NCI-H2196 (cell line): ENCODE measurements at regions not wholly inside any gene's neighbourhood (a gene's known extent, or its start where the extent isn't known, plus 50 kb on each side); places are given as distances from the start of the nearest gene placed in this dataset.

Experiments
- DNase-seq: peaks from one replicate; lab custom pipeline; 2025; ENCODE audit not compliant: unreplicated experiment; lab: John Stamatoyannopoulos, UW

DNA sequence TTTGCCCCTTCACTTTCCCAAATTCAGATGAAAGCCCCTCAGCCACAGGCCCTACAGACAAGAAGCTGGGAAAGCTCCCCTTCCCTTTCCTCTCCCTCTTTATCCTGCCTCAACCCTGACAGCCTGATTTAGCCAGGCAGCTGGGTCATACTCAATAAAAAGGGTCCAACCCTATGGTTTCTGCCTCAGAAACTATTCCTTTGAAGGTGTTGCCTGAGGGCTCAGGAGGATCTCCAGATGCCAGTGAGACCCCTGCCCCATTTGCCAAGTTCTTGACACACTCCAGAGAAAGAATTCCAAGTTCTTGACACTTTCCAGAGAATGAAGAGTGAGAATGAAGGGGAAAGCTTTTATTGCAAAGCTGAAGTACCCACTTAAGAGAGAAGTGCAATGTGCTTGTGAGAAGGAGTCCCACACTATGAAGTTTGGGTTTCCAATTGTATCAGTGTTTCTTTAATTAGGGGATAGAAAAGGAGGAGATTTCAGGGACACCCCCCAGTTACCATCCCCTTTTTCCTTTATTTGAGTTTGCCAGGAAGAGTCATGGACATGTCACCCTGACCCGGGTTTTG, 576.2 kb downstream of the METTL4 start:
- DNase-seq, result no peak

DNA sequence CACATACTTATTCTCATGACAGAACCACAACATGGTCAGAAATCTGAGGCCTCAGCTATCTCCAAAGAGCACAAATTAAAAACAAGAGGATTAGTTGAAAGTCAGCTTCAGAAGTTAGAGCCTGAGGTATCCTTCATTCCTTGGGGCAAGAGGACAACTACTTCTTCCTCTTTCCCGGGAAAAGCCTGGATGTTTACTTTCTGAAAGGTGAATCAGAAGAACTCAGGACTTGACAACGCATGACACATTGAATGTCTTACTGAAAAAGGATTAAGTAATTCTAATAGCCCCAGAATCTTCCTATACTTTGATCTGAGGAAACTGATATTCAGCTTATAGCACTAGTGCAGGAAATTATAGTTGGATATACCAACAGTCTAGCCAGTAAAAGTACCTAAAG, 573.2 kb downstream of the METTL4 start:
- no peak for DNase-seq

DNA sequence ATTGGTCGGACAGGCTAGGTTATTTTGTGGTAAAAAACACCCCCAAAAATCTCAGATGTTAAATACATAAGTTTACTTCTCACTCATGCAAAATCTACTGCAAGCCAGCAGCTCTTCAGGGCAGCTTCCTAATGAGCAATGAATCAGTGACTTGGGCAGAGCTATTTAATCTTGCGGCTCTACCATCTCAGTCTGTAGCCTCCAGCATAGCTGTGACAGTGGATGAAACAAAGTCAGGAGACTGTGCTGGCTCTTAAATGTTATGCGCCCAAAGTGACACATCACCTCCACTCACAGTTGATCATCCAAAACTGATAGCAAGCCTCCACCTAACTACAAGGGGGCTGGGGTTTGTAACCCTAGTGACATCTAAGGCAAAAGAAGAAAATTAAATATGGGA, 571.9 kb downstream of the METTL4 start:
- no peak for DNase-seq

DNA sequence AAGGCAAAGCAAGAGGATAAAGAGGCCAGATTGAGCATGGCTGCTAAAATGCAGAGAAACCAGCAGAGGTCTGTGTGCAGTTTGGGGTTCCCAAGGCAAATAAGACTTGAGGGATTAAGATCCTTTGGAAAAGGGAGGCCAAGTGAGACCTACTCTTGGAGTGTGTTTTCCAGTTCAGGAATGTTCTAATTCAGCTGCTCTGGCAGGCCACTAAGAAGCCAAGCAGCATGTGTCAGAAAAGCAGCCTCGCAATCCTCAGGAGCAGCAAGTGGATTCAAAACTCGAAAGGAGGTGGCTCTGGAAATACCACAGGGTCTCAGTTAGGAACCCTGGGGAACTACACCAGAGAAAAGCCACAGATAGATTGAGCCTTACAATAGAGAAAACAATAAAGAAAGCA, 569.2 kb downstream of the METTL4 start:
- DNase-seq, result no peak

DNA sequence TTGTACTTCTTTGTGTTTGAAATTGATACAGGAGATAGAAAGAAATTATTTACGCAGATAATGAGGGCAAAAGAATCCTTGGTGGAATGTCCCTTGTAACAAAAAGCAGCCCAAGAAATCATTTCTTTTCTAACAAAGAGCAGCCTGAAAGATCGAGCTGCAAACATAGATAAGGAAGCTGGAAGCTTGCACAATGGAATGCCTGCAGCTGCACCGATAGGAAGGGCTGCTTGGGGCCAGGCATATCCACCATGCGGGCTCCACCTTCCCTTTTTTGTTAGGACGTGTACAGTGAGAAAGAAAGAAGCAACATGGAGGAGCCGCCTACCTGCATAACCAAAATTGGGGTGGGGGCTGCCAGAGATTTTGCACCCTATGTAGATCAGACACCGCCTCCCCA, 568.7 kb downstream of the METTL4 start:
- no peak for DNase-seq

DNA sequence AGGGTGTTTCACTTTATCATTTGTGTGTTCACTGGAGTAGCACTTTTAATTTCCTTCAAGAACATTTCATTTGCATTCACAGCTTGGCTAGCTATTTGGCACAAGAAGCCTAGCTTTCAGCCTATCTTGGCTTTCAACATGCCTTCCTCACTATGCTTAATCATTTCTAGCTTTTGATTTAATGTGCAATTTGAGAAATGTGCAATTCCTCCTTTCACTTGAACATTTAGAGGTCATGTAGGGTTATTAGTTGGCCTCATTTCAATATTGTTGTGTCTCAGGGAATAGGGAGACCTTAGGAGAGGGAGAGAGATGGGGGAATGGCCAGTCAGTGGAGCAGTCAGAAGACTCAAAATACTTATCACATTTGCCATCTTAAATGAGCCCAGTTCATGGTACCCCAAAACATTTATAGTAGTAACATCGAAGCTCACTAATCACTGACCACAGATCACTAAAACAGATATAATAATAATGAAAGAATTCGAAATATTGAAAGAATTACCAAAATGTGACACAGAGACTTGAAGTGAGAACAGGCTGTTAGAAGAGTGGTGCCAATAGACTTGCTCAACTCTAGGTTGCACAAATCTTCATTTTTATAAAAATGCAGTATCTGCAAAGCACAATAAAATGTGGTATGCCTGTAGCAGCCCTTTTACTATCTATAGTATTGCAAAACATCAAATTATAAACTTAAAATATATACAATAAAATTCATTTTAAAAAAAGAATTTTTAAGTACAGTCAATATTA, 561.2 kb downstream of the METTL4 start:
- no peak for DNase-seq

DNA sequence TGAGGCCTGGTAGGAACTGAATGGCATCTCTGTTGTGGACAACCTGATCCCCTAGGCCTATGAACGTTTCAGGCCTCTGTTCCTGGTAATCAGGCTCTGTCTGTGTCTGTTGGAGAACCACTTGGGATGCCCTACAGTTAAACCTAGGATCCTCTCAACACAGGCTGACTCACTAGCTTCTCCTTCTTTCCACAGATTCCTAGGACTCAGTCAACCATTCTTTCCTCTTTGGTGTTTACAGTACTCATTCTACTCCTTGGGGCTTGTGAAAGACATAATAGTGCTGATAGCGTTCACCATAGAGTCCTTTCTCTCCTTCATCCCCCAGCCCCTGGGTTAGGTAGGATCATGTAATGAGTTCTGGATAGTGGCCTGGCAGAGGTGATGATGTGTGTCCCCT, 544.3 kb downstream of the METTL4 start:
- DNase-seq, result no peak

DNA sequence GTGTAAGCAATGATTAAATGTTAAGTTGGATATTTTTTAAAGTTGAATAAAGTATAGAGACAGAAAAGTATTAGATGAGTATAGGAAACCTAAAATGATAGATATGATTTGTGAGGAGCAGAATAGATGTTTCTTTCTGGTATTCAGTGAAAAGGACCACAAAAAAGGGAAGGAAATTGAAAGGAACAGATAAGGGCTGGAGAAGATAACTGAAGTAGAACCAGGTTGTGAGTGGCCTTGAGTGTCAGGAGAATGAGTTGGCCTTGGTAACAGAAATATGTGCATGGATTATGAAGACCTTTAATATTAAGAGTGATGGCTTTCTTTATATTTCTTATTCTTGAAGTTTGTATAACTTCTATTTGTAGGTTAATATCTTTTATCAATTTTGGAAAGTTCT, 543.5 kb downstream of the METTL4 start:
- DNase-seq, result no peak

DNA sequence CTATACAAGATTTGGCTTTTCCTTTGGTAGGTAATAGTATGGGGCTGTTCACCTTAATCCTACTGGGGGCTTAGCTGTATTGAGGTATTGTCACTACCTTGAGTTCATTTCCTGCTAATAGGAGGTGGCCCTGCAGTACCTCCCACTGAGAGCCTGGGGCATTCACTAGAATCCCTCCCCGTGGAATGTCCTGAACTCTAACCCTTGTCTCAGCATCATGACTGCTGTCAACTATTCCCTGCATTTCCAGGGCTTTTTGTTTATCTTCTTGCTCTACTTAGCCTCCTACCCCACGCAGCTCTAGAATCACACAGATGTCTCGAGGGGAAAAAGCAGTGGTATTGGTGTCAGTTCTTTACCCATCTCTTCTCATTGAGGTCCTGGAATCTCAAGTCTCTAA, 542.3 kb downstream of the METTL4 start:
- no peak for DNase-seq

DNA sequence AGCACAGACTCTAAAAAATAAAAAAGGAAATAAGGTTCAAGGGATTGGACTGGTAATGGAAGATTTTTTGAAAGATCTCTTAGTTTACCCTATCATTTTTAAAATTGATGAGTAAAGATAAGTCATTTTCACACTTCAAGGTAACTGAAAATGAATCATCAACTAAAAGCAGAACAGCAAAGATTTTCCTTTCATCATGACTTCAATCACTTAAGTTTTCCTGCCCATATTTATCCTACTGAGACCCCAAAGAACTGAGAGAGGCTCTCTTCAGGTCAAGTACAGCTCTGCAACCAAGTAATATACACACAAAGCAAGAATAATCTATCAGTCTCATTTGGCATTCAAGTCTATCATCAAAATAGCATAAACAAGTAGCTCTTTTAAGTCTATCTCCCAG, 540.7 kb downstream of the METTL4 start:
- DNase-seq, result no peak

DNA sequence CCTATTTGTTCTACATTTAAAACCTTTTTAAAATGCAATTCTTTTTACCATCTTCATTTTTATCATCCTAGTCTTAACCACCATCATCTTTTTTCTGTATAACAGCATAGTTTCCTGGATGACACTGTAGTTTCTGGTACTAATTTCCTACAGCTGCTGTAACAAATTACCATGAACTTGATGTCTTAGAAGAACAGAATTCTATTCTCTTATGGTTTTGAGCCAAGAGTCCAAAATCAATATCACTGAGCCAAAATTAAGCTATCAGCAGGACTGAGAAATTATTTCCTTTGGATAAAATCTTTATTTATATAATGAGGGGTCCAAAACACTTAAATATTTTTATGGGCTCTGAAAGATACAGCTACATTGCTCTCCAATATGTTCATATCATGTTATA, 539.3 kb downstream of the METTL4 start:
- DNase-seq, result no peak

DNA sequence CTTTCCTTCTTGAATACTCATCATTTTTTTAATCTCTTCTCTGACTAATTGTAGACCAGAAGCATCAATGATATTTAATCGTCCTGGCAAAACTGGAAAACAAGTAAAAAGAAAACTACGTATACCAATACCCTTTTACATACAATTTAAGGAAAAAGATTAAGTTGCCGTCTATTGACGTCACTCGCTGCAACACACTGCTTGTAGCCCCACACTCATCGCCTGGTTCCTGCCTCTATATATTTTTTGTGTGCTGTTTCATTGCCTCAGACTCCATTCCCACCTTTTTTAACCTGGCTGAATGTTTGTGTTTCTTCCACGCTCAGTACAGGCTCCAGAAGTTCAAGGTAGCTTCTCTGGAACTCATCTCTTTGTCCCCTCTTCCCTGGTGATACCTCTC, 536.2 kb downstream of the METTL4 start:
- no peak for DNase-seq

DNA sequence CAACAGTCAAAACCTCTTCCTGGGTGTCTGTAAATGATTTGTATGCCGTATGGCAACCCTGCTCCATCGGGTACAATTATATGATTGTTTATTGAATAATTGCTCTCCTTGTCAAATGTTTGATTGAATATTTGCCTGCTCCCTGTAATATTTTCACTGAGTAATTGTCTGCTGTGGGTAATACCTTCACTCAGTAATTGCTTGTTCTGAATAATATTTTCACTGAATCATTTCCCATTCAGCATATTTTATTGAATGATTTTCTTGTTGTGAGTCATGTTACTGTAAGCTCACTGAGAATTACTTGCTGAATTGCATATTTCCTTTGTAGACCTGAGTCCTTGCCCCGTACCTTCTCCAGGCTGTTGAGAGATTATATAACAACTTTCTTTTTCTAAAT, 535.2 kb downstream of the METTL4 start:
- DNase-seq, result no peak

DNA sequence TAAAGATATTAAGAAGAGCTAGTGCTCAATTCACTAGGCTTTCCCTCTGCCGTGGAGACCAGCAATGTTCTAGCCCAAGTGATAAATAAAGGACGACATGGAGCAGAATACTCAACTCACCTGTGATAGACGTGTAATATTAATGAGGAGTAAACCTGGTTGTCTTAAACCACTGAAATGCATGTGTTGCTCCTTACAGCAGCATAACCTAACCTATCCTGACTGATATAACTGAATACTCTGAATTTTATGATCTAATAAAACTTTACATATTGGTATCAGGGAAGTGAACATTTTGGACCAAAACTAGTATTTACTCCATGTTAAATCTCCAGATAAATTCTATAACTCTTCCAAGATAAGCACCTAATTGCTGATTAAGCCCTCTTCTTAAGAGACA, 531.0 kb downstream of the METTL4 start:
- DNase-seq, result no peak

DNA sequence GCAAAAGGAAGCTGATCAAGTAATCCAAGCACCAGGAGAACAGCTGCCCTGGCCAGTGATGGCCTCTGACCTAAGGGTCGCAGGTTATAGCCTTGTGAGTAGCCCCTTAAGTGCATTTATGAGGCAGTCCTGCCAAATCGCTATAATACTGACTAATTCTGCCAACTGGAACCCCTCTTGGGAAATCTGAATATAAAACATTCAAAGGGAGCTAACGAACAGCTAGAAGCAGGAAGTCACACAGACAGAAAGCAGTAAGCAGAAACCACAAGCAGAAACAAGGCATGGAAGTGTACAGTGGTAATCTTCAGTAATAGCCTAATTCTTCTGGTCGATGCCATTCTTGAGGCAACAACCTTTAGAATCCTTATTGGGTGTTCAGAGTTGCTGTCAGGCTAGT, 521.3 kb downstream of the METTL4 start:
- no peak for DNase-seq

DNA sequence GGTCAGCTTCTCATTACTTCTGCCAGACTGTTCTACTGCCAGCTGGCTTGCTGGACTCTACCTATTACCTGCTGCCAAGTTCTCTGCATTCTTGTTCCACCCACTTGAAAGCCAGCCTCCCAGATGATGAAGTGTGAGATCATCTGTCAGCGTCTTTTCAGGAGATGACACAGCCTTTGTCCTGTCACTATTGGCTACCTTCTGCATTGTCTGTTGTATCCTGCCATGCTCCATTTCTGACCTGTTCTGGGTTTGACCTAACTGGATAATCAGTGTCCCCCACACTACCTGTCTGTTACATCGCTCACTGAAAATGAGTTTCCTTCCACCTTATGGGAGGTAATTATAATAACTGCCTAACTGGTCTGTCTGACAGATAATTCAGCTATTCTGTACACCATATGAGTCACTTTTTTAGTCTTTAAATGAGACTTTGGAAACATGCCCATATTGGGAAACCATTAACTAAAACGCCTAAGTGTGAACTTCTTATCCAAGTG, 520.6 kb downstream of the METTL4 start:
- DNase-seq, result peak; percentile 67

DNA sequence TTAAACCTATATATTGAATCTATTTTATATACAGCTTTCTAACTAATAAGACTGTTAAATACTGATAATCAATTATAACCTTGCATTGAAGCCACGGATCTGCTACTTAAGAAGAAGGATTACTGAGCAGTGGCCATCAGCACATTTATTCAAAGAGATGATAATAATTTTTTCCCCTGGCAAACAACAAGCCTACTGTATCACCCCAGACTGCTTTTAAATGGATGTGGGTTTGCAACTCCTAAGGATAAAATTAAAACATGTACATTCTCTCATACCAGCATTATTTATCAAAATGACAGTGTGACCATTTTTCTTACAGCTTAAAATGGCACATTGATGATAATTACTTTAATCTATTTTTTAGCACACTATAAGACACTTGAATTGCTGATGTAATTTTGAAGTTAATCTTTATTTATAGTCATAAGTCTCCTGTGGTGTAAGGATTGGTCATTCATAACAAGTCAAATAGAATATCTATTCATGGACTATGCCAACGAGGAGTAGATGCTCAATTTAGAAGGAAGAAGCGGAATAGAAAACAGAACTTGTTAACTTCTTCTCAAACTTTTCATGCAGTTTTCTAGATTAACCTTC, 517.7 kb downstream of the METTL4 start:
- no peak for DNase-seq

DNA sequence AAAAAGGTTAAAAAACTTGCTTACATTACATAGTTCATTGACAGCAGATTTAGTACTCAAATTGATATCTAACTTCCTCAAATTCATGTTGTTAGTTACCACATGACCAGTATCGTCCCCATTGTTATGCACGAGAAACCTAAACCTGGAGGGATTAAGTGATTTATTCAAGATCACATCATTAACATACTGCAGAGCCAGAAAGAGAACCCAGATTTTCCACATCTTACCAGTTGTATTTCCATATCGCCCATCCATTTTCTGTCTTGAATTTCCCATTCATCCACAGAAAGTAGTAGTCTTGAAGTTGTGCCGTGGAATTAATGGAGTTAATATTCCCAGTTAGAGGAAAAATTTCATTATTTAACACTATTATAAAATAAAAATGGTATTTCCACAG, 512.0 kb downstream of the METTL4 start:
- no peak for DNase-seq

DNA sequence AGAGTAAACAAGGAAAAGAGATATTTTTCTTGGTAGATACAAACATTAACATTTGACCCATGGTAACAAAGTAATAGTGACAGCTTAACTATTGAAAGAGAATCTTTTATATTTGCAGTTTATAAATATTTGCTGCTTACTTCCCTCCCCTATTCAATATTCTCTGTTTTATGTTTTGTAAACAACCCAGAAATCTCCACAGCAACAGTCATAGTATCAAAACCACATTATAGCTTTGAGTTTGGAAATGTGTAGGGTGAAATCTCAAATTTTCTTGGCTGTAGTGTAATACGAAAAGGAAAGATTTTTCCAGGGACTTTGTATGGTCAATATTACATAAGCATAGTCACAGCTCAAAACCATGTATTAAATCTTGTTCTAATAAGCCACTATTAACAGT, 511.2 kb downstream of the METTL4 start:
- DNase-seq, result no peak

DNA sequence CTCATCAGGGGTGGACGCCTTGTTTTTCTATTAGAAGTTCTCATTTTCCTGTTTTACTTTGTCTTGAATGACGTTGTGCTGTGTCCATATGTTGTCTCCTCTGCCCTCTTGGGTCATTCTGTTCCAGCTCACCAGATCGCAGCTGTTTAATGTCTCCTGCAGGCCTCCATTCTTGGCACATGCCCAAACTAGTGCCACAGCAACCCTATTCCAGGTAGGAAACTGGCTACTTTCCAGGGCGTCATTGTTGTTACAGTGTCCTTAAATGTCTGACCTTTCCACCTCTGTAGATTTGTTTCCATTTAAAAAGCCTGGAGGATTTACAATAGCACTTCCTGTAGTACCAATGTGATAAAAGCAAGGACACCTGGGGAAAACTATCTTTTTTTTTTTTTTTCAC, 500.7 kb downstream of the METTL4 start:
- peak; percentile 98 for DNase-seq

DNA sequence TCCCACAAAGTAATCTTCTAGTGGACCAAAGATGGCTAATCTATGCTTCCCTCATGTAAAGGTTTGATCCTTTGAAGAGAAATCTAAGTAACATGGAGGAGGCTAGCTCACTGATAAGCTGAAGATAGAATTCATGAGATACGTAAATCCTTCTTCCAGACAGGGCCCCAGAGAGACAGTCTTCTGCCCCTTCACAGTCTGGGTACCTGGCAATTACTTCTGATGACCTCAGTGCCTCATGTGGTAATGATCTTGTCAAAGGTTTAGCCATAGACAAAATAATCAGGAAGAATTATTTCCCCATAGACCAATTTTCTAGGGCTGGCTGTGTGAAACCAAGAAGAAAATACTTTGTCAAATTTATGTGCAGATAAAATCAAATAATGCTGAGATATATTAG, 495.8 kb downstream of the METTL4 start:
- DNase-seq, result no peak

DNA sequence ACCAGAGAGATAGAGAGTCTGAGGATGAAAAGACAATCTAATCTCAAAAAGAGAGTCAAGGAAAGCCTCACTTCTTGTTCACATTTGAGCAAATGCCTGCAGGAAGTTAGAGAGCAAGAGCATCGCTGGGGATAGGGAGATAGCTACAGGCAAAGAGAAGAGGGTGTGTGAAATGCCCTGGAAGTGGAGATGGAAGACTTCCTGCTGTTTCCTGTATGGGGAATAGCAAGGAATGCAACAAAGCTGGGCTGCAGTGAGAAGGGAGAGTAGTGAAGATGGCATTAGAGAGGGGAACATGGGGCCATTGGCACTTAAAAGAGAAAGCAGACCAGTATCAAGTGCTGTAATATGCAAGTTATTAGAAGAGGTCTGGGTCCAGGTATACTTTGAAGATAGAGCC, 488.6 kb downstream of the METTL4 start:
- DNase-seq, result no peak

DNA sequence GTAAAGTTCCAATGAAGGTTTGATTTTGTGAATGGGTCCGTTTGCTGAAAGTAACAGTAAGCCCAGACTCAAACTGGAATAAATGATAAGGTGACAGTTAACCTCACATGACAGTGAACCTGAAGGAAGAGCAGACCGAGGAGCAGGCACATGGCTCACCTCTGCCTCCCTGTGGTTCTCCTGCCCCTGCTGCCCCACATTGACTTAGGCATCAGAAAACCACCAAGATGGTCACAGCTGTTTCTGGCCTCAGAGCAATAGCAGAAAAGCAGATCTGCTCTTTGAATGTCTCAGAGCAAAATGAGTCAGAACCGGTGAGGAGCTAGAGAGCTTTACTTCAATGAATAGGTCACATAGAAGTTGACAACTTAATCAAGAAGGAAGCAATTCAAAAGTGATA, 487.6 kb downstream of the METTL4 start:
- DNase-seq, result no peak
